ENCODE measurements at regions not wholly inside any gene's neighbourhood (a gene's known extent, or its start where the extent isn't known, plus 50 kb on each side); places are given as distances from the start of the nearest gene placed in this dataset.

GRCh38 chr5:74232276-74232675, 408.3 kb downstream of the ENC1 start:
- Mint-ChIP-seq H3K36me3 (no peaks in the 10 kb centered on the region), H3K4me3 (no peak overlapping the region), H3K9me3 (ENCODE audit: low read depth) (no peaks in the 10 kb centered on the region), H3K27ac (no peak overlapping the region), H3K4me1 (no peaks in the 10 kb centered on the region), H3K27me3 (peaks cover 14% of the 10 kb centered on the region)
- CTCF ChIA-PET = no interaction called here
- no peak for DNase-seq
- no peak for ATAC-seq

GRCh38 chr5:74231697-74232096, 408.8 kb downstream of the ENC1 start:
- Mint-ChIP-seq H3K4me3 (no peak overlapping the region), H3K27me3 (peaks cover 14% of the 10 kb centered on the region), H3K9me3 (ENCODE audit: low read depth) (no peaks in the 10 kb centered on the region), H3K27ac (no peak overlapping the region), H3K4me1 (no peaks in the 10 kb centered on the region), H3K36me3 (no peaks in the 10 kb centered on the region)
- CTCF ChIA-PET = no interaction called here
- ATAC-seq = no peak
- no peak for DNase-seq

GRCh38 chr5:74226716-74227485, 413.6 kb downstream of the ENC1 start:
- no peak for ATAC-seq
- H3K36me3 Mint-ChIP-seq = no peaks in the 10 kb centered on the region
- CTCF ChIA-PET = no interaction called here
- no peak overlapping the region for H3K4me3 Mint-ChIP-seq
- DNase-seq = no peak
- H3K4me1 Mint-ChIP-seq = no peaks in the 10 kb centered on the region
- no peak overlapping the region for H3K27ac Mint-ChIP-seq
- H3K9me3 Mint-ChIP-seq (ENCODE audit: low read depth) = no peaks in the 10 kb centered on the region
- H3K27me3 Mint-ChIP-seq = peaks cover 7% of the 10 kb centered on the region

GRCh38 chr5:74225587-74225986, 414.9 kb downstream of the ENC1 start:
- Mint-ChIP-seq H3K27ac (no peak overlapping the region), H3K4me1 (no peaks in the 10 kb centered on the region), H3K4me3 (no peak overlapping the region), H3K27me3 (peaks cover 6% of the 10 kb centered on the region), H3K9me3 (ENCODE audit: low read depth) (no peaks in the 10 kb centered on the region), H3K36me3 (no peaks in the 10 kb centered on the region)
- ATAC-seq = no peak
- CTCF ChIA-PET = no interaction called here
- DNase-seq = no peak

- ATAC-seq = no peak
- Mint-ChIP-seq H3K27me3 (peaks cover 6% of the 10 kb centered on the region), H3K9me3 (ENCODE audit: low read depth) (no peaks in the 10 kb centered on the region), H3K36me3 (no peaks in the 10 kb centered on the region), H3K4me3 (no peak overlapping the region), H3K4me1 (no peaks in the 10 kb centered on the region), H3K27ac (no peak overlapping the region)
- no peak for DNase-seq
- CTCF ChIA-PET = no interaction called here
These were observed 416.2 kb downstream of the ENC1 start for GRCh38 chr5:74224331-74224730.

- ATAC-seq = no peak
- DNase-seq = no peak
- H3K36me3 Mint-ChIP-seq = no peaks in the 10 kb centered on the region
- CTCF ChIA-PET = no interaction called here
- no peaks in the 10 kb centered on the region for H3K4me1 Mint-ChIP-seq
- H3K9me3 Mint-ChIP-seq (ENCODE audit: low read depth) = no peaks in the 10 kb centered on the region
- H3K27me3 Mint-ChIP-seq = peaks cover 6% of the 10 kb centered on the region
- no peak overlapping the region for H3K4me3 Mint-ChIP-seq
- no peak overlapping the region for H3K27ac Mint-ChIP-seq
These were observed 417.7 kb downstream of the ENC1 start for GRCh38 chr5:74222806-74223205.

- Mint-ChIP-seq H3K36me3 (no peaks in the 10 kb centered on the region), H3K27me3 (peaks cover 6% of the 10 kb centered on the region), H3K4me3 (no peak overlapping the region), H3K9me3 (ENCODE audit: low read depth) (no peaks in the 10 kb centered on the region), H3K27ac (no peak overlapping the region), H3K4me1 (no peaks in the 10 kb centered on the region)
- CTCF ChIA-PET = no interaction called here
- DNase-seq (no peak), ATAC-seq (no peak)
These were observed 419.1 kb downstream of the ENC1 start for GRCh38 chr5:74221413-74221812.

GRCh38 chr5:74216012-74216411, 424.5 kb downstream of the ENC1 start:
- Mint-ChIP-seq H3K27ac (no peak overlapping the region), H3K4me3 (no peak overlapping the region), H3K9me3 (ENCODE audit: low read depth) (no peaks in the 10 kb centered on the region), H3K36me3 (no peaks in the 10 kb centered on the region), H3K4me1 (no peaks in the 10 kb centered on the region), H3K27me3 (peaks cover 3% of the 10 kb centered on the region)
- ATAC-seq (no peak), DNase-seq (no peak)
- CTCF ChIA-PET = no interaction called here

GRCh38 chr5:74212336-74212735, 428.2 kb downstream of the ENC1 start:
- no peak for ATAC-seq
- no peak overlapping the region for H3K27ac Mint-ChIP-seq
- H3K27me3 Mint-ChIP-seq = peaks cover 11% of the 10 kb centered on the region
- DNase-seq = no peak
- CTCF ChIA-PET = no interaction called here
- H3K9me3 Mint-ChIP-seq (ENCODE audit: low read depth) = no peaks in the 10 kb centered on the region
- H3K4me3 Mint-ChIP-seq = no peak overlapping the region
- no peaks in the 10 kb centered on the region for H3K4me1 Mint-ChIP-seq
- no peaks in the 10 kb centered on the region for H3K36me3 Mint-ChIP-seq

- Mint-ChIP-seq H3K9me3 (ENCODE audit: low read depth) (no peaks in the 10 kb centered on the region), H3K36me3 (no peaks in the 10 kb centered on the region), H3K4me3 (no peak overlapping the region), H3K27me3 (peaks cover 15% of the 10 kb centered on the region), H3K27ac (no peak overlapping the region), H3K4me1 (no peaks in the 10 kb centered on the region)
- CTCF ChIA-PET = no interaction called here
- DNase-seq = no peak
- ATAC-seq = no peak
These were observed 431.0 kb downstream of the ENC1 start for GRCh38 chr5:74209571-74209970.

- ATAC-seq (no peak), DNase-seq (no peak)
- CTCF ChIA-PET = no interaction called here
- Mint-ChIP-seq H3K36me3 (no peaks in the 10 kb centered on the region), H3K27ac (no peak overlapping the region), H3K4me1 (peaks cover 2% of the 10 kb centered on the region), H3K4me3 (no peak overlapping the region), H3K9me3 (ENCODE audit: low read depth) (no peaks in the 10 kb centered on the region), H3K27me3 (peaks cover 21% of the 10 kb centered on the region)
These were observed 433.7 kb downstream of the ENC1 start for GRCh38 chr5:74206579-74207550.

- ATAC-seq (no peak), DNase-seq (no peak)
- Mint-ChIP-seq H3K27me3 (peaks cover 21% of the 10 kb centered on the region), H3K9me3 (ENCODE audit: low read depth) (no peaks in the 10 kb centered on the region), H3K27ac (no peak overlapping the region), H3K4me3 (no peak overlapping the region), H3K4me1 (peaks cover 8% of the 10 kb centered on the region), H3K36me3 (no peaks in the 10 kb centered on the region)
- CTCF ChIA-PET = no interaction called here
These were observed 434.6 kb downstream of the ENC1 start for GRCh38 chr5:74205767-74206578.

GRCh38 chr5:74201334-74202081, 439.0 kb downstream of the ENC1 start:
- no peak for ATAC-seq
- peaks cover 12% of the 10 kb centered on the region for H3K27me3 Mint-ChIP-seq
- no peak for DNase-seq
- H3K4me1 Mint-ChIP-seq = peaks cover 18% of the 10 kb centered on the region
- CTCF ChIA-PET = no interaction called here
- no peaks in the 10 kb centered on the region for H3K36me3 Mint-ChIP-seq
- H3K27ac Mint-ChIP-seq = no peak overlapping the region
- no peaks in the 10 kb centered on the region for H3K9me3 Mint-ChIP-seq (ENCODE audit: low read depth)
- no peak overlapping the region for H3K4me3 Mint-ChIP-seq

Data from activated CD8-positive, alpha-beta memory T cell treated with anti-CD3 and anti-CD28 coated beads, Interleukin-2, amount 10 ng/mL, durations not matched to agents 7 days and 5 days (primary cell).